ENCODE measurements at regions not wholly inside any gene's neighbourhood (a gene's known extent, or its start where the extent isn't known, plus 50 kb on each side); places are given as distances from the start of the nearest gene placed in this dataset.

GRCh38 chrX:113977887-113978286, 606.0 kb upstream of the HTR2C start:
- Histone ChIP-seq H3K4me3 (no peak overlapping the region), H3K4me1 (no peaks in the 10 kb centered on the region), H3K9me3 (no peaks in the 10 kb centered on the region), H3K27ac (no peak overlapping the region), H3K27me3 (no peaks in the 10 kb centered on the region), H3K36me3 (no peaks in the 10 kb centered on the region)
- intact Hi-C loops (cut with DNase I; ENCODE audit: low total_unique reads) = no loop called here
- DNase-seq = no peak
- no peak for TF ChIP-seq CTCF (IDR thresholded peaks at IDR 0.05)

- no peaks in the 10 kb centered on the region for H3K36me3 ChIP-seq
- H3K4me3 ChIP-seq = no peak overlapping the region
- no peak for TF ChIP-seq CTCF (IDR thresholded peaks at IDR 0.05)
- H3K27me3 ChIP-seq = no peaks in the 10 kb centered on the region
- H3K9me3 ChIP-seq = no peaks in the 10 kb centered on the region
- H3K4me1 ChIP-seq = no peaks in the 10 kb centered on the region
- intact Hi-C loops (cut with DNase I; ENCODE audit: low total_unique reads) = no loop called here
- DNase-seq = no peak
- no peak overlapping the region for H3K27ac ChIP-seq
Observed at GRCh38 chrX:113975441-113975840, 608.4 kb upstream of the HTR2C start.

GRCh38 chrX:113974881-113975280, 609.0 kb upstream of the HTR2C start:
- no peak for DNase-seq
- H3K27ac ChIP-seq = no peak overlapping the region
- no peak overlapping the region for H3K4me3 ChIP-seq
- intact Hi-C loops (cut with DNase I; ENCODE audit: low total_unique reads) = no loop called here
- H3K36me3 ChIP-seq = no peaks in the 10 kb centered on the region
- no peaks in the 10 kb centered on the region for H3K27me3 ChIP-seq
- TF ChIP-seq CTCF (IDR thresholded peaks at IDR 0.05) = no peak
- no peaks in the 10 kb centered on the region for H3K9me3 ChIP-seq
- no peaks in the 10 kb centered on the region for H3K4me1 ChIP-seq

GRCh38 chrX:113973706-113974105, 610.2 kb upstream of the HTR2C start:
- no peaks in the 10 kb centered on the region for H3K9me3 ChIP-seq
- intact Hi-C loops (cut with DNase I; ENCODE audit: low total_unique reads) = no loop called here
- no peak for DNase-seq

GRCh38 chrX:113966791-113967190, 617.1 kb upstream of the HTR2C start:
- H3K27ac ChIP-seq = no peak overlapping the region
- H3K36me3 ChIP-seq = no peaks in the 10 kb centered on the region
- H3K9me3 ChIP-seq = no peaks in the 10 kb centered on the region
- no peak for TF ChIP-seq CTCF (IDR thresholded peaks at IDR 0.05)
- intact Hi-C loops (cut with DNase I; ENCODE audit: low total_unique reads) = no loop called here
- no peaks in the 10 kb centered on the region for H3K4me1 ChIP-seq
- no peak overlapping the region for H3K4me3 ChIP-seq
- no peak for DNase-seq
- H3K27me3 ChIP-seq = no peaks in the 10 kb centered on the region

More at GRCh38 chrX:113973706-113974105, 610.2 kb upstream of the HTR2C start:
- Histone ChIP-seq H3K36me3 (no peaks in the 10 kb centered on the region), H3K4me1 (no peaks in the 10 kb centered on the region), H3K27me3 (no peaks in the 10 kb centered on the region), H3K27ac (no peak overlapping the region), H3K4me3 (no peak overlapping the region)
- TF ChIP-seq CTCF (IDR thresholded peaks at IDR 0.05) = no peak

GRCh38 chrX:113962343-113962742, 621.5 kb upstream of the HTR2C start:
- Histone ChIP-seq H3K9me3 (no peaks in the 10 kb centered on the region), H3K4me1 (no peaks in the 10 kb centered on the region), H3K4me3 (no peak overlapping the region), H3K36me3 (no peaks in the 10 kb centered on the region), H3K27ac (no peak overlapping the region), H3K27me3 (no peaks in the 10 kb centered on the region)
- DNase-seq = no peak
- intact Hi-C loops (cut with DNase I; ENCODE audit: low total_unique reads) = no loop called here
- no peak for TF ChIP-seq CTCF (IDR thresholded peaks at IDR 0.05)

All from tibial artery (tissue), 4 donors.